ENCODE measurements at regions not wholly inside any gene's neighbourhood (a gene's known extent, or its start where the extent isn't known, plus 50 kb on each side); places are given as distances from the start of the nearest gene placed in this dataset.

DNA sequence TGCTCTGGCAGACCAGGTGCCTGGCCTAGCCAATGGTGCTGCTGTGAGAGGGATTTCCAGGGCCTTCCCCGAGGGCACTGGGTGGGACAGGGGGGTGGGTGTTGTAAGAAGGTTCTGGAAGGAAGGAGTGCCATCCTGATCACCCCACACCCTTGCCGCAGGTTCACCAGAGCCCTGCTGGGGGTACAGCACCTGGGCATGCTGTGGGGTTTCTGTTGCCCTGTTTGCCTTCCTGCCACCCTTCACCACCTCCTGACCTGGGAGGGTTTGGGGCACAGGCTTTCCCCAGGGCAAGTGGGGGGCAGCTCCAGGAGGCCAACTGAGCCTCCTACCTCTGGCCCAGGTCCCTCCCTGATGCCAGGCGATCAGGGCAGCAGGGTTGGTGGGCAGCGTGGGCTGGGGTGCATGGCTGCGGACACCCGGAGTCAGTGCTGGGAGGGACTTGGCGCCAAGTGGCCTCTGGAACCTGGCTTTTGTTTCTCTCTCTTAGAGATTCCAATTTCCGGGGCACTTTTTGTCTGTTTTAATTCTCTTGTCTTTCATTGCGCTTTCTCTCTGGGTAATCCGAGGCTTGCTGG, 318.8 kb downstream of the PTPRU start:
- TF ChIP-seq EP300 (IDR thresholded peaks at IDR 0.05) (no peak), CTCF (IDR thresholded peaks at IDR 0.05) (no peak), POLR2A (IDR thresholded peaks at IDR 0.05; ENCODE audit: low read depth) (no peak), POLR2AphosphoS5 (IDR thresholded peaks at IDR 0.05) (no peak)

Measured in esophagus muscularis mucosa (tissue), 4 donors.